ENCODE measurements at regions not wholly inside any gene's neighbourhood (a gene's known extent, or its start where the extent isn't known, plus 50 kb on each side); places are given as distances from the start of the nearest gene placed in this dataset.

DNA sequence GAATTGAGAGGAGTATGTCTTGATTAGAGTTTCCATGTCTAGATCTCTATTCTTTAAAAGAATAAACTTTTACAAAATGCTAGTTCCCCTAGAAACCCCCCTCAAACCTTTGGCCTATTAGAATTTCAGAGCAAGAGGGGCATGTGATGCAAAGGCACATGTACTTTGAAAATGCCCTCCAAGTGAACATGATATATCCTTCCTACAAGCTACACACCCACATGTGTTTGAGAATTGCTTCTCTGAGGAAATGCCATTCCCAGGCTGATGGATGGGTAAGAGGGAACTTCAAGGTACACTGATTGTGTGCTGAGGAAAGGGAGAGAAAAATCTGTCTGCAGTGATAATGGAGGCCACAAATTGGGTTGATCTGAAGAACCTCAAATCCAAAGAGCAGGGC lies 59.5 kb upstream of the PSMA1 start (continued):
- TF ChIP-seq ZNF217 (IDR thresholded peaks at IDR 0.05) = no peak
- no peak for TF ChIP-seq SP1 (IDR thresholded peaks at IDR 0.05; ENCODE audit: low read depth, low read length)
- no peak for TF ChIP-seq PAX5 (IDR thresholded peaks at IDR 0.05; ENCODE audit: borderline replicate concordance, low read depth, low read length)
- no peak for TF ChIP-seq BRCA1 (IDR thresholded peaks at IDR 0.05; ENCODE audit: low read depth, low read length)
- TF ChIP-seq, protein P1, sequence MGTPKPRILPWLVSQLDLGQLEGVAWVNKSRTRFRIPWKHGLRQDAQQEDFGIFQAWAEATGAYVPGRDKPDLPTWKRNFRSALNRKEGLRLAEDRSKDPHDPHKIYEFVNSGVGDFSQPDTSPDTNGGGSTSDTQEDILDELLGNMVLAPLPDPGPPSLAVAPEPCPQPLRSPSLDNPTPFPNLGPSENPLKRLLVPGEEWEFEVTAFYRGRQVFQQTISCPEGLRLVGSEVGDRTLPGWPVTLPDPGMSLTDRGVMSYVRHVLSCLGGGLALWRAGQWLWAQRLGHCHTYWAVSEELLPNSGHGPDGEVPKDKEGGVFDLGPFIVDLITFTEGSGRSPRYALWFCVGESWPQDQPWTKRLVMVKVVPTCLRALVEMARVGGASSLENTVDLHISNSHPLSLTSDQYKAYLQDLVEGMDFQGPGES (IDR thresholded peaks at IDR 0.05) = no peak
- no peak for TF ChIP-seq MYC (IDR thresholded peaks at IDR 0.05; ENCODE audit: insufficient read depth, insufficient read length, insufficient replicate concordance, low read length, severe bottlenecking)
- TF ChIP-seq EGR1 (IDR thresholded peaks at IDR 0.05; ENCODE audit: borderline replicate concordance in 1 of 2, low read depth in 2 of 2, low read length in 2 of 2) = no peak
- TF ChIP-seq WRNIP1 (IDR thresholded peaks at IDR 0.05; ENCODE audit: borderline replicate concordance, low read depth, low read length) = no peak
- TF ChIP-seq NRF1 (conservative IDR thresholded peaks at IDR 0.05; ENCODE audit: low read depth, low read length) = no peak
- TF ChIP-seq, protein P2, sequence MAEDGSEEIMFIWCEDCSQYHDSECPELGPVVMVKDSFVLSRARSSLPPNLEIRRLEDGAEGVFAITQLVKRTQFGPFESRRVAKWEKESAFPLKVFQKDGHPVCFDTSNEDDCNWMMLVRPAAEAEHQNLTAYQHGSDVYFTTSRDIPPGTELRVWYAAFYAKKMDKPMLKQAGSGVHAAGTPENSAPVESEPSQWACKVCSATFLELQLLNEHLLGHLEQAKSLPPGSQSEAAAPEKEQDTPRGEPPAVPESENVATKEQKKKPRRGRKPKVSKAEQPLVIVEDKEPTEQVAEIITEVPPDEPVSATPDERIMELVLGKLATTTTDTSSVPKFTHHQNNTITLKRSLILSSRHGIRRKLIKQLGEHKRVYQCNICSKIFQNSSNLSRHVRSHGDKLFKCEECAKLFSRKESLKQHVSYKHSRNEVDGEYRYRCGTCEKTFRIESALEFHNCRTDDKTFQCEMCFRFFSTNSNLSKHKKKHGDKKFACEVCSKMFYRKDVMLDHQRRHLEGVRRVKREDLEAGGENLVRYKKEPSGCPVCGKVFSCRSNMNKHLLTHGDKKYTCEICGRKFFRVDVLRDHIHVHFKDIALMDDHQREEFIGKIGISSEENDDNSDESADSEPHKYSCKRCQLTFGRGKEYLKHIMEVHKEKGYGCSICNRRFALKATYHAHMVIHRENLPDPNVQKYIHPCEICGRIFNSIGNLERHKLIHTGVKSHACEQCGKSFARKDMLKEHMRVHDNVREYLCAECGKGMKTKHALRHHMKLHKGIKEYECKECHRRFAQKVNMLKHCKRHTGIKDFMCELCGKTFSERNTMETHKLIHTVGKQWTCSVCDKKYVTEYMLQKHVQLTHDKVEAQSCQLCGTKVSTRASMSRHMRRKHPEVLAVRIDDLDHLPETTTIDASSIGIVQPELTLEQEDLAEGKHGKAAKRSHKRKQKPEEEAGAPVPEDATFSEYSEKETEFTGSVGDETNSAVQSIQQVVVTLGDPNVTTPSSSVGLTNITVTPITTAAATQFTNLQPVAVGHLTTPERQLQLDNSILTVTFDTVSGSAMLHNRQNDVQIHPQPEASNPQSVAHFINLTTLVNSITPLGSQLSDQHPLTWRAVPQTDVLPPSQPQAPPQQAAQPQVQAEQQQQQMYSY (CRISPR knock-in tag; IDR thresholded peaks at IDR 0.05) = no peak
